KOPT-K1 (cell line): ENCODE measurements at regions not wholly inside any gene's neighbourhood (a gene's known extent, or its start where the extent isn't known, plus 50 kb on each side); places are given as distances from the start of the nearest gene placed in this dataset.

Experiments used
- H3K27ac ChIP-seq: fragments of 200-600 bp; sonication (generic); 2 replicates; pipeline ENCODE4 v1.5.1; 2016; ENCODE audit warnings: antibody characterized with exemption, mild to moderate bottlenecking, low read depth, low read length; ENCODE audit not compliant: poor library complexity, severe bottlenecking
- H3K36me3 ChIP-seq: fragments of 200-600 bp; sonication (generic); 2 replicates; pipeline ENCODE4 v1.5.1; 2017; ENCODE audit warnings: antibody characterized with exemption, mild to moderate bottlenecking, low read length, moderate library complexity; ENCODE audit not compliant: insufficient read depth
- H3K9me3 ChIP-seq: fragments of 200-600 bp; sonication (generic); 2 replicates; pipeline ENCODE4 v1.5.1; 2017; ENCODE audit warnings: antibody characterized with exemption, low read length, mild to moderate bottlenecking; ENCODE audit not compliant: insufficient read depth, poor library complexity, severe bottlenecking

DNA sequence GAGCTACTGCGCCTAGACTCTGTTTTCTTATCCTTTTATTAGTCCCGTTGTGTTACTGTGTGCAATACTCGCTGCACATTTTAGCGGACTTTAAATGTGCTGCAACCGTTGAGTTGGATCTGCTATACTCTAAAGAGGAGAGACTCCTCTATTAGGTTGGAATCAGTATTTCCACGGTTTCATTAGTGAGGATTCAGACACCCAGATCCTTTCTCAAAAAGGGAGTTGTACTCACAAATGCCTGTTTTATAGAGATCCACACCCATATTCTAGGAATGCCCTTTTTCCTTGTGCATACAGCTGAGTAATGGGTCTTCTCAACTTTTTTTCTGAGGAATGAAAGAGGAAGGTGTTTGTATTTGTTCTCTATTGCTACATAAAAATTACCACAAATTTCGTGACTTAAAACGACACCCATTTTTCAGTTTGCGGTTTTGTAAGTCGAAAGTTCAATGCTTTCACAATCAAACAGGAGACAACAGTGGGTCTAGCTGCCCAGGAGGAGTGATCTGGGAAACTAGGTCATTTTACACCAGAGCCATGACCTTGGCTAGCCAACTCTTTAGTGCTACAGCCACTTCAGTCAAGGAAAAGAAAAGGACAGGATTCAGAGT lies 52.8 kb upstream of the SLC44A1 start:
- Histone ChIP-seq H3K9me3 (no peaks in the 10 kb centered on the region), H3K36me3 (no peaks in the 10 kb centered on the region), H3K27ac (no peak overlapping the region)

DNA sequence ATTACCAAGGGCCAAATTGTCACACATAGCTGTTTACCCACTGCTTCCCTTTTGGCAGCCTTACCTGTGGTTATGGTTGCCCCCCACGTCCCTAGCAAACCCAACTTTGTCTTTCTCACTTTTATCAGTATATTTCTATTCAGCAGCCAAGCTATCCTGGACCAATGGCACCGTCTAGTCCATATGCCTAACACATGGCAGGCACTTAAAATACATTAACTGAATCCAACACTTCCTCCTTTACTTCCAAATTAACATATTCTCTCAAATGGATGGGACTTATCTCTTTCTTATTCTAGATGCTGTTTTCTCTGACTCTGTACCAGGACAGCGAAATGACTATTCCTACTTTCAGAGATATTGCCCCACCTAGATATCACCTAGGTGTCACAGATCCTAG lies 50.9 kb upstream of the SLC44A1 start:
- no peak overlapping the region for H3K27ac ChIP-seq
- no peaks in the 10 kb centered on the region for H3K36me3 ChIP-seq
- no peaks in the 10 kb centered on the region for H3K9me3 ChIP-seq

DNA sequence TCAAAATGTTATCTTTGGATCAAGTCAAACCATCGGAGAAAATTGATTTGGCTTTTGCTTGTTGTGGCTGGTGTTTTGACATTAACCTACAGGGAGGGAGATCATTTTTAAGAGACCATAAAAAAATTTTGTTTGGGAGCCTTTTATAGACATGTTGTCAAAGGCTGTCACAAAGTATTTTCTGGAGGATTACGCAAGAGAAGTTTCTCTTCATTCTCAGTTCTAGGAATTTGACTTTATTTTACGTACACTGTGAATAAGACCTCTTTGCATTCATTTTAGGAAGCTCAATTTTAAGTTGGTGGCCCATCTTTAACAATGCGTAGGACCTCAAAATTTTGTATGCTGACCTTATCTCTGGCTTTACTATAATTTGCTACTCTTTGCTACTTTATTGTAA lies 50.2 kb upstream of the SLC44A1 start:
- H3K27ac ChIP-seq = no peak overlapping the region
- H3K36me3 ChIP-seq = no peaks in the 10 kb centered on the region
- H3K9me3 ChIP-seq = no peaks in the 10 kb centered on the region
